AG09319 (cell line): ENCODE measurements at regions not wholly inside any gene's neighbourhood (a gene's known extent, or its start where the extent isn't known, plus 50 kb on each side); places are given as distances from the start of the nearest gene placed in this dataset.
"Not testable (repeated sequence)": the region's sequence is repeated elsewhere in the genome, so short reads cannot be mapped to it uniquely, and the experiment has no call there.

Experiments
- DNase-seq: peaks from one replicate; pipeline ENCODE4 v3.0.0-alpha.2; 2010; ENCODE audit warnings: low read depth; ENCODE audit errors: extremely low read depth
- TF ChIP-seq, protein P1 (sequence below): IDR thresholded peaks from 2 replicates; pipeline ENCODE4 v1.5.1; 2011; ENCODE audit warnings: low read depth, mild to moderate bottlenecking, inconsistent platforms, low read length, moderate library complexity

GRCh38 chr1:55443175-55443915 is 228.2 kb upstream of the USP24 start:
- TF ChIP-seq, protein P1, sequence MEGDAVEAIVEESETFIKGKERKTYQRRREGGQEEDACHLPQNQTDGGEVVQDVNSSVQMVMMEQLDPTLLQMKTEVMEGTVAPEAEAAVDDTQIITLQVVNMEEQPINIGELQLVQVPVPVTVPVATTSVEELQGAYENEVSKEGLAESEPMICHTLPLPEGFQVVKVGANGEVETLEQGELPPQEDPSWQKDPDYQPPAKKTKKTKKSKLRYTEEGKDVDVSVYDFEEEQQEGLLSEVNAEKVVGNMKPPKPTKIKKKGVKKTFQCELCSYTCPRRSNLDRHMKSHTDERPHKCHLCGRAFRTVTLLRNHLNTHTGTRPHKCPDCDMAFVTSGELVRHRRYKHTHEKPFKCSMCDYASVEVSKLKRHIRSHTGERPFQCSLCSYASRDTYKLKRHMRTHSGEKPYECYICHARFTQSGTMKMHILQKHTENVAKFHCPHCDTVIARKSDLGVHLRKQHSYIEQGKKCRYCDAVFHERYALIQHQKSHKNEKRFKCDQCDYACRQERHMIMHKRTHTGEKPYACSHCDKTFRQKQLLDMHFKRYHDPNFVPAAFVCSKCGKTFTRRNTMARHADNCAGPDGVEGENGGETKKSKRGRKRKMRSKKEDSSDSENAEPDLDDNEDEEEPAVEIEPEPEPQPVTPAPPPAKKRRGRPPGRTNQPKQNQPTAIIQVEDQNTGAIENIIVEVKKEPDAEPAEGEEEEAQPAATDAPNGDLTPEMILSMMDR: no peak
- DNase-seq: peak; percentile 98

GRCh38 chr1:55441489-55441888 is 226.3 kb upstream of the USP24 start:
- no peak for DNase-seq
- TF ChIP-seq, protein P1: no peak

DNA sequence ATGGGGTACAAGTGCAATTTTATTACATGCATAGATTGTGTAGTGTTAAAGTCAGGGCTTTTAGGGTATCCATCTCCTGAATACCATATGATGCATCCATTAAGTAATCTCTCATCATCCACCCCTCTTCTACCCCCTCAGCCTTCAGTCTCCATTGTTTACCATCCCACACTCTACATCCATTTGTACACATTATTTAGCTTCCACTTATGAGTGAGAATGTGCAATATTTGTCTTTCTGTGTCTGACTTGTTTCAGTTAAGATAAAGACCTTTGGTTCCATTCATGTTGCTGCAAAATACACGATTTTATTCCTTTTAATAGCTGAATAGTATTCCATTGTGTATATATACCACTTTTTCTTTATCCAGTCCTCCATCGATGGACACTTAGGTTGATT is 222.5 kb upstream of the USP24 start:
- no peak for DNase-seq
- TF ChIP-seq, protein P1: no peak

GRCh38 chr1:55430720-55431119 is 215.6 kb upstream of the USP24 start:
- DNase-seq: not testable (repeated sequence)

- not testable (repeated sequence) for DNase-seq
These were observed 215.0 kb upstream of the USP24 start for GRCh38 chr1:55430206-55430605.

- peak; percentile 97 for DNase-seq
- TF ChIP-seq, protein P1: no peak
These were observed 214.1 kb upstream of the USP24 start for GRCh38 chr1:55428944-55429931.

DNA sequence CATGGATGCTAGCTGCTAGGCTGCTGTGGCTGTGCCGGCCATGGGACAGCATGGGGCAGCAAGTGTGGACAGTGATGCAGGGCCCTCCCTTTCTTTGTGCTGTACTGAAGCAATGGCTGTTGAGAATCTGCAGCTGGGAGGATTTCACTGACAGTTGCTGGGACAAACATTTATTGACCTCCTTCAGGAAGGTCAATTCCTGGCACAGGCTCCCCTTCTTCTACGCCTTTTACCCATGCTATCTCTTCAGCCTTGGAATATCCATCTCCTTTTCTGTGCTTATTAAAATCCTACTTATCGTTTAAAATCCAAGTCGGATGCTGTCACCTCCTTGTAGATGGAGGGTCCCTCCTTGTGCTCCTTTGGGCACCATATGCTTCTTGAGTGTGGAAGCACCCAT is 213.1 kb upstream of the USP24 start:
- no peak for DNase-seq
- TF ChIP-seq, protein P1: no peak

GRCh38 chr1:55427606-55428005 is 212.4 kb upstream of the USP24 start:
- TF ChIP-seq, protein P1: no peak
- no peak for DNase-seq
